ENCODE measurements at regions not wholly inside any gene's neighbourhood (a gene's known extent, or its start where the extent isn't known, plus 50 kb on each side); places are given as distances from the start of the nearest gene placed in this dataset.

DNA sequence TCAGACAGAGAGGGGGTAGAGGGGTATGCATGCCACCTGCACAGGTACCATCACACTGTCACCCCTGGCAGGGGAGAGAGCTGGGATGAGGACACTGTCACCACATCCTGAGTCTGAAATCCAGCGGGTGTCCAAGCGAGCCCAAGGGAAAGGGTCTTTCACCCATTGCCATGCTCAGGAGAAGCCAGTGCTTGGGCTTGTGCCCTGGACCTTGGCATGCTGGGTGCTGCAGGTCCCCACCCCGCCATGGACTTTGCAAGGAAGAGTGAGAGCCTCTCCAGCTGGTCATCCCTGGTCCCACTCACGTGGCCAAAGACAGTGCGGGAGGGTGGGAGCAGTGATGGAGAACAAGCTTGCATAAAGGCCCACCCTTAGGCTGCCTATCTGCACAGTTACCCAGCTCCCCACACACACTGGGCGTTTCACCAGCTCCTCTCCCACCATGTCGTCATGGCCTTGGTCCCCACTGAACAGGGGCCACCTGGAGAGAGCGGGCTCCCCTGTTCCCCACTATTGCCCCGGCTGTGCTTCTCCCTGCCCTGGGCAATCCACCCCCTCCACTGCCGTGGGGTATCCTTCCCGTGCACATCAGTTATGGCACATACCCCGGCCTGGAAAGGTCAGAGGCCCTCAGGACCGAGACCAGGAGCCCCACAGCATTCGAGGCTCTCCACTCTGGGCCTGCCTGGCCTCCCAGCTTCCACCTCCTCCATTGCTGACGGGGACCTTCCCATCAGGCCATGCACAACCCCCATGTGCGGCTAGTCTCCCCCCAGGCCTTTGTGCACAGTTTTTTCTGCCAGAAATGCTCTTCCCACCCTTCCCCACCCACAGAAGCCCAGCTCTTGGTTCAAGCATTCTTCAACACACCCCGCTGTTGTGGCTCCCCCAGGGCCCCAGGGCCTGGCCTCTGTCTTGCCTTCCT, 58.6 kb upstream of the BCL11B start (continued):
- no peak for TF ChIP-seq ETV6 (conservative IDR thresholded peaks at IDR 0.05 in 1 of 2, IDR thresholded peaks at IDR 0.05 in 1 of 2; ENCODE audit: borderline replicate concordance in 1 of 2, low read depth in 1 of 2)

GRCh38 chr14:99329711-99330315, 57.8 kb upstream of the BCL11B start:
- Histone ChIP-seq H3K36me3 (ENCODE audit: control insufficient read depth in 2 of 2, insufficient read depth in 2 of 2, low read length in 1 of 2) (no peaks in the 10 kb centered on the region), H4K20me1 (ENCODE audit: control insufficient read depth, insufficient read depth) (no peaks in the 10 kb centered on the region), H3K27me3 (replicated peaks in 1 of 2; ENCODE audit: control insufficient read depth in 2 of 2, insufficient read depth in 2 of 2, low read length in 1 of 2) (no peaks in the 10 kb centered on the region), H3K79me2 (ENCODE audit: control insufficient read depth, insufficient read depth, low read length) (no peaks in the 10 kb centered on the region), H2AFZ (ENCODE audit: control insufficient read depth, low read depth, low read length) (no peak overlapping the region), H3K9ac (ENCODE audit: control insufficient read depth, insufficient read depth, low read length) (no peak overlapping the region), H3K27ac (ENCODE audit: control insufficient read depth, insufficient read depth) (no peak overlapping the region), H3K9me3 (replicated peaks; ENCODE audit: control insufficient read depth, insufficient read depth, low read length) (no peaks in the 10 kb centered on the region; the same call in 2 of the 3 replicates), H3K4me2 (ENCODE audit: control insufficient read depth, insufficient read depth) (no peak overlapping the region), H3K4me1 (ENCODE audit: control insufficient read depth, insufficient read depth, low read length) (no peaks in the 10 kb centered on the region), H3K4me3 (no peak overlapping the region)
- SMC1A ChIA-PET (ENCODE audit: uncharacterized antibody, unreplicated experiment) = no interaction called here
- no peak for DNase-seq (ENCODE audit: low read depth, low spot score)
- in situ Hi-C loops (cut with MboI) (no loop called here), intact Hi-C loops (cut with micrococcal nuclease; ENCODE audit: unreplicated experiment) (no loop called here)
- BruUV-seq (replicated peaks) = no TSS peak
- WGBS (ENCODE audit: insufficient coverage, insufficient replicate concordance, low lambda C conversion rate, missing lambda C conversion rate) = 25% methylated on average over 10 of the region's 10 CpGs
- TF ChIP-seq ZNF207 (IDR thresholded peaks at IDR 0.05; ENCODE audit: borderline replicate concordance) (no peak), ZNF217 (IDR thresholded peaks at IDR 0.05) (no peak), BMI1 (IDR thresholded peaks at IDR 0.05; ENCODE audit: borderline replicate concordance) (no peak), BCL11A (IDR thresholded peaks at IDR 0.05; ENCODE audit: low read depth, low read length) (no peak), GATAD2B (conservative IDR thresholded peaks at IDR 0.05; ENCODE audit: low read depth) (no peak), MXI1 (IDR thresholded peaks at IDR 0.05; ENCODE audit: low read depth, low read length) (no peak), SREBF2 (IDR thresholded peaks at IDR 0.05; ENCODE audit: low read length) (no peak), HDAC6 (IDR thresholded peaks at IDR 0.05; ENCODE audit: unreplicated experiment) (no peak), SREBF1 (IDR thresholded peaks at IDR 0.05; ENCODE audit: low read length) (no peak), RFX5 (IDR thresholded peaks at IDR 0.05; ENCODE audit: low read depth, low read length) (no peak), CHD2 (IDR thresholded peaks at IDR 0.05; ENCODE audit: borderline replicate concordance, low read depth, low read length) (no peak)
- TF ChIP-seq, protein P1, sequence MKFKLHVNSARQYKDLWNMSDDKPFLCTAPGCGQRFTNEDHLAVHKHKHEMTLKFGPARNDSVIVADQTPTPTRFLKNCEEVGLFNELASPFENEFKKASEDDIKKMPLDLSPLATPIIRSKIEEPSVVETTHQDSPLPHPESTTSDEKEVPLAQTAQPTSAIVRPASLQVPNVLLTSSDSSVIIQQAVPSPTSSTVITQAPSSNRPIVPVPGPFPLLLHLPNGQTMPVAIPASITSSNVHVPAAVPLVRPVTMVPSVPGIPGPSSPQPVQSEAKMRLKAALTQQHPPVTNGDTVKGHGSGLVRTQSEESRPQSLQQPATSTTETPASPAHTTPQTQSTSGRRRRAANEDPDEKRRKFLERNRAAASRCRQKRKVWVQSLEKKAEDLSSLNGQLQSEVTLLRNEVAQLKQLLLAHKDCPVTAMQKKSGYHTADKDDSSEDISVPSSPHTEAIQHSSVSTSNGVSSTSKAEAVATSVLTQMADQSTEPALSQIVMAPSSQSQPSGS (IDR thresholded peaks at IDR 0.05; ENCODE audit: low read length) = no peak
- TF ChIP-seq, protein P2, sequence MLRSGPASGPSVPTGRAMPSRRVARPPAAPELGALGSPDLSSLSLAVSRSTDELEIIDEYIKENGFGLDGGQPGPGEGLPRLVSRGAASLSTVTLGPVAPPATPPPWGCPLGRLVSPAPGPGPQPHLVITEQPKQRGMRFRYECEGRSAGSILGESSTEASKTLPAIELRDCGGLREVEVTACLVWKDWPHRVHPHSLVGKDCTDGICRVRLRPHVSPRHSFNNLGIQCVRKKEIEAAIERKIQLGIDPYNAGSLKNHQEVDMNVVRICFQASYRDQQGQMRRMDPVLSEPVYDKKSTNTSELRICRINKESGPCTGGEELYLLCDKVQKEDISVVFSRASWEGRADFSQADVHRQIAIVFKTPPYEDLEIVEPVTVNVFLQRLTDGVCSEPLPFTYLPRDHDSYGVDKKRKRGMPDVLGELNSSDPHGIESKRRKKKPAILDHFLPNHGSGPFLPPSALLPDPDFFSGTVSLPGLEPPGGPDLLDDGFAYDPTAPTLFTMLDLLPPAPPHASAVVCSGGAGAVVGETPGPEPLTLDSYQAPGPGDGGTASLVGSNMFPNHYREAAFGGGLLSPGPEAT (IDR thresholded peaks at IDR 0.05; ENCODE audit: low read depth) = no peak
- TF ChIP-seq, protein P3, sequence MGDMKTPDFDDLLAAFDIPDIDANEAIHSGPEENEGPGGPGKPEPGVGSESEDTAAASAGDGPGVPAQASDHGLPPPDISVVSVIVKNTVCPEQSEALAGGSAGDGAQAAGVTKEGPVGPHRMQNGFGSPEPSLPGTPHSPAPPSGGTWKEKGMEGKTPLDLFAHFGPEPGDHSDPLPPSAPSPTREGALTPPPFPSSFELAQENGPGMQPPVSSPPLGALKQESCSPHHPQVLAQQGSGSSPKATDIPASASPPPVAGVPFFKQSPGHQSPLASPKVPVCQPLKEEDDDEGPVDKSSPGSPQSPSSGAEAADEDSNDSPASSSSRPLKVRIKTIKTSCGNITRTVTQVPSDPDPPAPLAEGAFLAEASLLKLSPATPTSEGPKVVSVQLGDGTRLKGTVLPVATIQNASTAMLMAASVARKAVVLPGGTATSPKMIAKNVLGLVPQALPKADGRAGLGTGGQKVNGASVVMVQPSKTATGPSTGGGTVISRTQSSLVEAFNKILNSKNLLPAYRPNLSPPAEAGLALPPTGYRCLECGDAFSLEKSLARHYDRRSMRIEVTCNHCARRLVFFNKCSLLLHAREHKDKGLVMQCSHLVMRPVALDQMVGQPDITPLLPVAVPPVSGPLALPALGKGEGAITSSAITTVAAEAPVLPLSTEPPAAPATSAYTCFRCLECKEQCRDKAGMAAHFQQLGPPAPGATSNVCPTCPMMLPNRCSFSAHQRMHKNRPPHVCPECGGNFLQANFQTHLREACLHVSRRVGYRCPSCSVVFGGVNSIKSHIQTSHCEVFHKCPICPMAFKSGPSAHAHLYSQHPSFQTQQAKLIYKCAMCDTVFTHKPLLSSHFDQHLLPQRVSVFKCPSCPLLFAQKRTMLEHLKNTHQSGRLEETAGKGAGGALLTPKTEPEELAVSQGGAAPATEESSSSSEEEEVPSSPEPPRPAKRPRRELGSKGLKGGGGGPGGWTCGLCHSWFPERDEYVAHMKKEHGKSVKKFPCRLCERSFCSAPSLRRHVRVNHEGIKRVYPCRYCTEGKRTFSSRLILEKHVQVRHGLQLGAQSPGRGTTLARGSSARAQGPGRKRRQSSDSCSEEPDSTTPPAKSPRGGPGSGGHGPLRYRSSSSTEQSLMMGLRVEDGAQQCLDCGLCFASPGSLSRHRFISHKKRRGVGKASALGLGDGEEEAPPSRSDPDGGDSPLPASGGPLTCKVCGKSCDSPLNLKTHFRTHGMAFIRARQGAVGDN (IDR thresholded peaks at IDR 0.05) = no peak
- RAD21 ChIA-PET (ENCODE audit: unreplicated experiment) = no interaction called here
- CTCF ChIA-PET = no interaction called here
- ATAC-seq = no peak
- POLR2A ChIA-PET = no interaction called here
- no peak for FAIRE-seq
